ENCODE measurements at regions not wholly inside any gene's neighbourhood (a gene's known extent, or its start where the extent isn't known, plus 50 kb on each side); places are given as distances from the start of the nearest gene placed in this dataset.

DNA sequence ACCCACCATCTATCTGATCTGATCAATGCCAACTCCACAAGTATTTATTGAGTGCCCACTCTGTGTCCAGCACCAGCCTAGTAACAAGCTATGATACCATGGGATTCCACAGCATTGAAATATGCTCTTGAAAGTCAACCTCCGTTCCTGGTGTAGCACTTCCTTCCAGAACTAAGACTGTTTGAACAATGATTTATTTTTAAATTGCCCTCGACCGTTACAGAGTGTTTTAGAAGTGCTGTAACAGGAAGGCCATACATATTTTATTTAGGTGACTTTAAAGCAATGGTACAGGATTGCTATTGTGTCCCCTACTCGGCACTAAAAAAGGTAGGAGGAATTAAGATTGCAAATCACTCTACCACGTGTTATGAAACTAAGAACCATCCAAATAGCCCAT is 225.6 kb downstream of the TEX36 start:
- no peak for DNase-seq (ENCODE audit: low spot score)

GRCh38 chr10:125455855-125456254 is 227.1 kb downstream of the TEX36 start:
- no peak for DNase-seq (ENCODE audit: low spot score)

- no peak for DNase-seq (ENCODE audit: low spot score)
Measured at GRCh38 chr10:125455431-125455830, 227.5 kb downstream of the TEX36 start.

DNA sequence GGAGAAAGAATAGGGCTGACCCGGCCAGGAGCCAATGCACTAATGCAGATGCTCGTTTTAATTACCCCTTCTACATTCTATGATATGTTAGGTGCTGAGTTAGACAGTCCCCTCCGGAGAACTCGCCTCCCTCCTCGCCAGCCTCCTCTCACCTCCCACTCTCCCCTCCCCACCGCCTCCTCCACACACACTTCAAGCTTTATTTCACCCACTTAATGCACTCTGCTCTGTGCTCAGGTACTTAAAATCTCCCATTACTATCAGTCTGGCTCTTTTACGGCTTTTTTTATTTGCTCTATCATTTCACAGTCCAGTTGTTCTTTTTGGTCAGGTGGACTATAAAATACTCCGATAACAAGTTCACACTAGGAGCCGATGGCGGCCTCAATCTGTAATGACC is 231.6 kb downstream of the TEX36 start:
- DNase-seq (ENCODE audit: low spot score): no peak

- DNase-seq (ENCODE audit: low spot score): no peak
Measured at GRCh38 chr10:125450218-125450617, 232.7 kb downstream of the TEX36 start.

- no peak for DNase-seq (ENCODE audit: low spot score)
Measured at GRCh38 chr10:125449571-125449970, 233.4 kb downstream of the TEX36 start.

GRCh38 chr10:125448596-125448995 is 234.4 kb downstream of the TEX36 start:
- DNase-seq (ENCODE audit: low spot score): no peak

DNA sequence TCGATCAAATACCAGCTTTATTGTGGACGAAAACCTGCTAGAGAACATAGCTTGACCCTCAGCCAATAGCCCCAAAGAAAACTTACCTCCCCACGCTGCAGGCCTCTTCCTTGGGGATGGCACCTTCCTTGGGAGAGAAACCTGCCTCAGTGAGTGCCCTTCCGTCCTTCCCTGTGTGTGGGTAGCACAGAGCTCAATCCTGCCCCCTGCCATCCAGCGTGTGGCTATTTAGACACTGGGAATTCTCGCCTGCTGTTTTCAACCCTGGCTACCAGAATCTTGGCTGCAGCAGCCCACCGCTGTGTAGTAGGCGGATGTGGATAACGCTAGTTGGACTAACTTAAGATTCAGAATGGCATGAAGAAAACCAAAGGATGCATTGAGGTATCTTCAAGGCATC is 238.2 kb downstream of the TEX36 start:
- no peak for DNase-seq (ENCODE audit: low spot score)

DNA sequence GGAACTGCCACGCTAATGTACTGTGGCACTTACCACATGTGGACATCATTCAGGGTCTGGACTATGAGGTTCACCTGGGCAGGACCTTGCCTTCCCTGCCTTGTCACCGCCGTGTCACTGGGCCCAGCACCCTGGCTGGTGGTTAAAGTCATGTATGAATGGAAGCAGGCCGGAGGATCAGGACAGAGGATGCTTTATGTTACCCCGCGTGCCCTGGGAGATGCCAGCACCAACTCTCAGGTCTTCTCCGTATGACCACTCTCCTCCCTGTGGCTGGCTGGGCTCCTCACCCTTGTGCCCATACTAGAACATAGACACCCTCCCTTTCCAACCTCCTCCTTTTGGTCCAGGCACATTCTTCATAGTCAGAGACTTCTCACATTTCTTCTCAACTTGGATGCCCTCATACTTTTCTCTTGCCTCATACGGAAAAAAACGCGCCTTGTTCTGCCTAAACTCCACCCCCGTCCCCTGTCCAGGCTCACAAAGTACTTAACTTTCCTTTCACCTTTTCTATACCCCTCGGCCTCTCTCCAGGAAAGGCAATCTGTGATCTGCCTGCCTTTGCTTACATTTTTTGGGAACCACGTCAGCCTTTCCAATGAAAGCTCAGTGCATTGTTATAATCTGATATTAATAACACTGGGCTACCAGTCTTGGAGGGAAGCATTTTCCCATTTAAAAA is 240.0 kb downstream of the TEX36 start:
- DNase-seq (ENCODE audit: low spot score): no peak

DNA sequence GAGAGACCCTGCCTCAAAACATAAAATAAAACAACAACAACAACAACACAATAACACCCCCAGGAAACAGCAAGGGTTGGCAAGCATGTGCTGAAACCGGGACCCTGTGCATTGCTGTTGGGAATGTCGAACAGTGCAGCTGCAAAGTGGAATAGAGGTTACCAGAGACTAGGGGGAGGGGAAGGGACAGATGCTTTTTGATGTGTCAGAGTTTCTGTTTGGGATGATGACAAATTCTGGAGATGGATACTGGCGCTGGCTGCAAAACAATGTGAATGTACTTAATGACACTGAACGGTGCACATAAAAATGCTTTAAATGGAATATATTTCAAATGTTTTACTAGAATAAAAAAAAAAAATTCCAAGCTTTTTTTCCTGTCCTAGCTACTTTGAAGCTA is 241.8 kb downstream of the TEX36 start:
- no peak for DNase-seq (ENCODE audit: low spot score)

DNA sequence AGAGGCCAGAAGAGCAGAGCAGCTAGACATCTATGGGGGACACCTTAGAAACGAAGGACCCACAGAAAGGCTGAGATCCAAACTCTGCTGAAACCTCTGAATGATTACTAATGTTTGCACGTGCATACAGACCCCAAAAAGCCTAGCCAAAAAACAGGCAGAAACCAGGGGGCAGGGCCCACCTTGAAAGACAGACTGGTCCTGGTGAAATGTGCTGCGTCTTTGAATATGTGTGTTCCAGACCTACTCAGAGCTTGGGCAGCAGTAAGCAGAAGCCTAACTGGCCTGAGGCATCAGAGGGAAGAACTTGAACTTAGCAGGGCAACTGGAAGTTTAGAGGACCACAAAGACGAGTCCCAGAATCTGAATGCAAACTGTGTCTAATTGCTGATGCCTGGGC is 251.8 kb downstream of the TEX36 start:
- DNase-seq (ENCODE audit: low spot score): no peak

- DNase-seq (ENCODE audit: low spot score): no peak
Measured at GRCh38 chr10:125428054-125428453, 254.9 kb downstream of the TEX36 start.

DNA sequence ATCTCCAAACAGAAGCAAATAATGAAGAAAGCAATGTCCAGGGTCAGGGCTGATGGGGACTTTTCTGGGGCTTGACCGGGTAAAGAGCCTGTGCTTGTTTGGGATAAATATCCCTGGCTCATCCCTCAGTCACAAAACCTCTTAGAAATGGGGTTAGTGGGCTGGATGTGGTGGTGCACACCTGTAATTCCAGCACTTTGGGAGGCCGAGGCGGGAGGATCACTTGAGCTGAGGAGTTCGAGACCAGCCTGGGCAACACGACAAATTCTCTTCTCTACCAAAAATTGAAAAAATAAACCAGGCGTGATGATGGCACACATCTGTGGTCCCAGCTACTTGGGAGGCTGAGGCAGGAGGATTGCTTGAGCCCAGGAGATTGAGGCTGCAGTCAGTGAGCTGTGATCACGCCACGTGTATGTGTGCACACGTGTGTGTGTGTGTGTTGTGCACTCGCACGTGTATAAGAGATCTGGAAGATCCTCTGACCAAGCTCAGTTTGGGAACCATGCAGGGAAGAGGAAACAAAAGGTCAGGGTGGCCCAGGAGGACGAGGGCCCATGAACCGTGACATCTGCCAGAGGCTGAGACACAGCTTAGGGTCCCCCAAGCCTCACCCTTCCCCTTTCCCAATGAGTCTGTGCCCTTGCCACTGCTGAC is 258.6 kb downstream of the TEX36 start:
- no peak for DNase-seq (ENCODE audit: low spot score)

DNA sequence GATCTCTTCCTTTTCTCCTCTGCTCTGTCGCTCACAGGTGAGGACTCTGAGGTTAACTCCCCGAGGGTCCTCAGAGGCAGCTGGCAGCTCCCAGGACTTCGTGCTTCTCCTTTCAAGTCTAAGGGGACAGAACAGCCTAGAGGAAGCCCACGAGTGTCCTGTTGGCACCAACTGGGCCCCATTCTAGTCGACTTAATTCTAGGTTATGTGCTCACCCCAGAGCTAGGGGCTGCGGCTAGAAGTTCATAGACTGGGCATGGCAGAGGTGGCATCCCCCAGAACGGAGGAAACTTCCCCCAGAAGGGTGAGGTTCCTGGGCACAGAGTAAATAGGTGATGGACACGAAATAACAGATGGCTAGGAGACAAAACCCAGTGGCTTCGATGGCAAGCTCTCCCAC is 259.4 kb downstream of the TEX36 start:
- no peak for DNase-seq (ENCODE audit: low spot score)

GRCh38 chr10:125419831-125420230 is 259.5 kb upstream of the CTBP2 start:
- no peak for DNase-seq (ENCODE audit: low spot score)

DNA sequence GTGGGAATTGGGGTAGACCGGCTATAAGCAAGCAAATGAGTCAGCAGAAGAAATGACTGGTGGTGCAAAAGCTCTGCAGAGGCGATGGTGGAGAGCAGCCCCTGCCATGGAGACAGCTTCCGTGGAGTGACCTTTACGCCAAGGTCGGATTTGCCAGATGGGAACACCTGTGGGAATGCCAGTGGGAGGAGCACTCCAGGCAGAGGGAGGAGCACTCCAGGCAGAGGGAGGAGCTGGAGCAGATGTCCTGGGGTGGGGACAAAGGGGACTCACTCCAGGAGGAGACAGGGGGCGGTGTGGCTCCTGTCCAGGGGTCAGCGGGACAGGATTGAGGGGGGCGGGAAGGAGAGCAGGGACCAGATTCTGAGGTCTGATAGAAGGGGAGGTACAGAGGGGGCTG is 258.8 kb upstream of the CTBP2 start:
- no peak for DNase-seq (ENCODE audit: low spot score)

- DNase-seq (ENCODE audit: low spot score): no peak
Measured at GRCh38 chr10:125417605-125418004, 257.2 kb upstream of the CTBP2 start.

GRCh38 chr10:125415964-125416363 is 255.6 kb upstream of the CTBP2 start:
- DNase-seq (ENCODE audit: low spot score): no peak

DNA sequence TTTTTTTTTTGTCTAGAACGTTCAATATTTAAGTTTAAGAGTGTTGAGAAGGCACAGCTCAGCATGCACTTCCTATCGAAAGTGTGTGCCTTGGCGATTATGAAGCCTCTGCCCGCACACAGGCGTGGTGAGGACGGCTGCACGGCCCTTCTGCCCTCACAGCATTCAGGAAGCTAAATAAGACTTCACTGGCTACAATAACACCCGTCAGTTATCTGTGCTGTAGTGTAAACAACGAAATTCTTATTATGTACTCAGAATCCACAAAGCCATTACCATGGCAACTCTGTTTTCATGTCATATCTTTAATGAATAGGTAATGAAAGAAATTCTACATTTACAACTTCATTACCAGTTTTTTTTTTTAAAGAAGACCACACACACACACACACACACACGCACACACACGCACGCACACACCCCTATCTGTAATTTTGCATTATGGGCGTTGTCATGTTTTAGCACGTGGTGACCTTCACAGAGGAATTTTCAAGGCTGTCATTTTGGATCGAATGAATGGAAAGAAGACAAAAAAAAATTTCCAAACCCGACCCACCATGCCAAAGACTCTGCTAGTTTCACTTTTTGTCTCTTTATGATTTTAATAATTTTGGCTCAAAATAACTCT is 254.8 kb upstream of the CTBP2 start:
- DNase-seq (ENCODE audit: low spot score): no peak

GRCh38 chr10:125411724-125412123 is 251.4 kb upstream of the CTBP2 start:
- no peak for DNase-seq (ENCODE audit: low spot score)

DNA sequence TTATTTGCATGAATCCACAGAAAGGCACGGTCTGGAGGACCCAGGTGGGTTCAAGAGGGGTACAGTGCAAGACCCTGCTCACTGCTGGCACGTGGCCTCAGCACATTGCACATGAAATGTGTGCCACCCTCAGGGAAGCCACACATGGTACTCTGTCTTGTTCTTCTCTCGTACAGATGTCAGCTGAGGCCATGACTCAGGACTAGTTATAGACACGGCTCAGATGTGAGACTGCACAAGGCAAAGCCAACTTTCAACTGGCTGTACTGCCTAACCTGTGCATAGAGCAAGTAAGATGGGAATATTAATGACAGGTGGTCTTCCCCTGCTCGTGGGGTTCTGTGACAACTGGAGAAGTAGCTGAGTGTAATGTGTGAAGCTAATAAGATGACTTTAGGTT is 249.4 kb upstream of the CTBP2 start:
- no peak for DNase-seq (ENCODE audit: low spot score)

DNA sequence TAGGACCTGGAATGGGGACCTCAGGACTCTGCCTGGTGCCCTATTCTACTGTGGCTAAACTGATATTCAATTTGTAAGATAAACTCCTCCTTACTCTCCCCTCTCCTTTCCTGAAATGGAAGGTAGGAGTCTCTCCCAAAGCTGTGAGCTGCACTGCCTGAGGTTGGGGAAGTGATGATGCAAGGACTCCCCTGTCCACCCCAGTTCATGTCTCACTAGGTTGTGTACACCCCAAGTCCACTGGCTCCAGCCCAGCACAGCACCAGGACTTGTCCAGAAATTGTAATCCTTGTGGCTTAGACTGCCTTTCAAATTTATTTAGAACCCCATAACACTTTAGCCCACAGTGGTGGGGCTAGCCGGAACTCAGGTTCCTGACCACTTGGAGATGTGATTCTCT is 247.2 kb upstream of the CTBP2 start:
- DNase-seq (ENCODE audit: low spot score): no peak

DNA sequence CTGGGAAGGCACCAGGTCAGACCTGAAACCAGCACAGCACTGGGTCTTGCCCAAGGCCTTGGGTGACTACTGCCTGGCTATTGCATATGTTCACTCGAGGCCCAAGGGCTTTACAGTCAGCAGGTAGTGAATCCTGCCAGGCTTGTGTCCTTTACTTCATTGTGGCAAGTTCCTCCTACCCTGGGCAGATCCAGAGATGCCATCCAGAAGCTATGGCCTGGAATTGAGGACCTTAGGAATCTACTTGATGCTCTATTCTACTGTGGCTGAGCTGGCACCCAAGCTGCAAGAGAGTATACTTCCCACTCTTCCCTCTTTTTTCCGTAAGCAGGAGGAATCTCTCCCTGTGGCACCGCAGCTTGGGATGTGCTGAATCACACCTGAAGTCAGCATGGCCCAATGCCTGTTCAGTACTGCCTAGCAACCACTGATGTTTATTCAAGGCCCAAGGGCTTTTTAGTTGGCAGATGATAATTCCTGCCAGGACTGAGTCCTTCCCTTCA is 246.7 kb upstream of the CTBP2 start:
- peak; percentile 13 for DNase-seq (ENCODE audit: low spot score)

Measured in mucosa of gallbladder (tissue), 1 donor.